HCT116 (cell line): ENCODE measurements at regions not wholly inside any gene's neighbourhood (a gene's known extent, or its start where the extent isn't known, plus 50 kb on each side); places are given as distances from the start of the nearest gene placed in this dataset.

ENCODE experiments used
- ATAC-seq: fragments of 200-7000 bp; cut with Tn5 transposase; 2 replicates; pipeline ENCODE4 v1.9.1; 2020; ENCODE audit warnings: mild to moderate bottlenecking, moderate library complexity
- BruUV-seq: library from RNA; stranded (reverse); fragments of 400-500 nt; replicated peaks from 2 replicates; lab custom pipeline; 2021; lab: Mats Ljungman, UMichigan
- CTCF ChIA-PET: fragments of 300-600 bp; sonication (Branson Sonifier 250); formaldehyde crosslinking; loops from one replicate; lab custom pipeline; 2021; ENCODE audit warnings: antibody characterized with exemption; lab: Charles Lee
- POLR2A ChIA-PET: fragments of 300-600, 350-600 bp; sonication (Branson Sonifier 250); formaldehyde crosslinking; loops from one replicate; lab custom pipeline; 2021; ENCODE audit warnings: antibody characterized with exemption; lab: Charles Lee
- RAD21 ChIA-PET, 2 experiments: fragments of 300-600 bp; sonication (Branson Sonifier 250); formaldehyde crosslinking; loops; one replicate each; lab custom pipeline; 2023; ENCODE audit warnings: low total read pairs in 2 of 2; ENCODE audit not compliant: uncharacterized antibody in 2 of 2, unreplicated experiment in 2 of 2, low non-redundant PET in 1 of 2; lab: Charles Lee
- DNase-seq: peaks from one replicate; pipeline ENCODE4 v3.0.0-alpha.2; 2010; ENCODE audit warnings: low read depth, low spot score
- H2AFZ ChIP-seq: fragments of 200-600 bp; shearing (Covaris generic), sonication (generic); 2 replicates; pipeline ENCODE4 v1.6.1; 2017; ENCODE audit warnings: low read depth, mixed run types, mixed read lengths, antibody characterized with exemption, low read length; ENCODE audit not compliant: poor library complexity, severe bottlenecking
- H3K27ac ChIP-seq: 2 replicates; pipeline ENCODE4 v1.5.1; 2012; ENCODE audit warnings: low read depth, low read length
- H3K27me3 ChIP-seq: fragments of 200-600 bp; sonication (generic); 2 replicates; pipeline ENCODE4 v1.6.1; 2016; ENCODE audit warnings: mixed run types, low read length, mixed read lengths; ENCODE audit not compliant: insufficient read depth
- H3K36me3 ChIP-seq, 2 experiments: fragments of 200-500 bp in 1 of 2; fragments of 200-600 bp in 1 of 2; sonication (Bioruptor generic) in 1 of 2; sonication (generic) in 1 of 2; 2 replicates each; pipeline versions ENCODE4 v1.5.1 to v1.6.1; 2014 to 2016; ENCODE audit warnings: low read length in 2 of 2, inconsistent platforms in 1 of 2, mixed read lengths in 1 of 2, mixed run types in 1 of 2; ENCODE audit not compliant: insufficient read depth in 2 of 2, control insufficient read depth in 1 of 2
- H3K4me1 ChIP-seq, 2 experiments: fragments of 200-600 bp in 1 of 2; sonication (generic) in 1 of 2; 2 replicates each; pipeline versions ENCODE4 v1.5.1 to v1.6.1; 2012 to 2017; ENCODE audit warnings: low read length in 2 of 2, inconsistent platforms in 1 of 2, mild to moderate bottlenecking in 1 of 2, mixed read lengths in 1 of 2, mixed run types in 1 of 2, moderate library complexity in 1 of 2; ENCODE audit not compliant: insufficient read depth in 2 of 2, control insufficient read depth in 1 of 2
- H3K4me2 ChIP-seq: fragments of 200-600 bp; sonication (generic); 2 replicates; pipeline ENCODE4 v1.6.1; 2017; ENCODE audit warnings: mixed run types, low read length, mixed read lengths
- H3K4me3 ChIP-seq, 2 experiments: fragments of 200-600 bp in 1 of 2; sonication (generic) in 1 of 2; replicated peaks in 1 of 2; 2 replicates each; pipeline ENCODE4 v1.5.1; 2011 to 2016; ENCODE audit warnings: low read length in 2 of 2, control low read depth in 1 of 2, low read depth in 1 of 2, mild to moderate bottlenecking in 1 of 2, mixed read lengths in 1 of 2, mixed run types in 1 of 2
- H3K79me2 ChIP-seq: fragments of 200-600 bp; sonication (generic); 2 replicates; pipeline ENCODE4 v1.6.1; 2017; ENCODE audit warnings: mild to moderate bottlenecking, mixed run types, low read length, moderate library complexity, mixed read lengths; ENCODE audit not compliant: insufficient read depth
- H3K9ac ChIP-seq: fragments of 200-600 bp; sonication (generic); 2 replicates; pipeline ENCODE4 v1.6.1; 2016; ENCODE audit warnings: low read length, mixed read lengths
- H3K9me2 ChIP-seq: fragments of 200-600 bp; sonication (generic), shearing (Covaris generic); 2 replicates; pipeline ENCODE4 v1.6.1; 2017; ENCODE audit warnings: mixed run types, mild to moderate bottlenecking, moderate library complexity; ENCODE audit not compliant: insufficient read depth
- H3K9me3 ChIP-seq, 2 experiments: fragments of 200-500 bp in 1 of 2; fragments of 200-600 bp in 1 of 2; sonication (Bioruptor generic) in 1 of 2; sonication (generic) in 1 of 2; 2 replicates each; pipeline ENCODE4 v1.6.1; 2014 to 2017; ENCODE audit warnings: low read length in 2 of 2, mixed read lengths in 2 of 2, inconsistent platforms in 1 of 2, low read depth in 1 of 2, mild to moderate bottlenecking in 1 of 2, mixed run types in 1 of 2, moderate library complexity in 1 of 2; ENCODE audit not compliant: control insufficient read depth in 1 of 2, insufficient read depth in 1 of 2
- H4K20me1 ChIP-seq: fragments of 200-600 bp; sonication (generic), shearing (Covaris generic); 2 replicates; pipeline ENCODE4 v1.6.1; 2017; ENCODE audit warnings: mixed run types, mild to moderate bottlenecking, moderate library complexity; ENCODE audit not compliant: insufficient read depth
- ATF3 ChIP-seq: IDR thresholded peaks from 2 replicates; pipeline ENCODE4 v1.6.1; 2012
- CBX3 ChIP-seq: IDR thresholded peaks from 2 replicates; pipeline ENCODE4 v1.6.1; 2012; ENCODE audit warnings: low read depth
- CEBPB ChIP-seq: IDR thresholded peaks from 2 replicates; pipeline ENCODE4 v1.6.1; 2012; ENCODE audit warnings: low read depth
- CTCF ChIP-seq, 3 experiments: fragments of 200-600 bp in 1 of 3; sonication (generic) in 1 of 3; IDR thresholded peaks in 2 of 3; conservative IDR thresholded peaks in 1 of 3; 2 replicates each; pipeline ENCODE4 v1.5.1; 2012 to 2017; ENCODE audit warnings: low read depth in 2 of 3, low read length in 2 of 3, antibody characterized with exemption in 1 of 3, borderline replicate concordance in 1 of 3, control low read depth in 1 of 3, mild to moderate bottlenecking in 1 of 3, mixed read lengths in 1 of 3, mixed run types in 1 of 3, moderate library complexity in 1 of 3; ENCODE audit not compliant: insufficient read depth in 1 of 3
- ELF1 ChIP-seq: IDR thresholded peaks from 2 replicates; pipeline ENCODE4 v1.6.1; 2012; ENCODE audit warnings: low read depth, borderline replicate concordance
- EZH2 ChIP-seq: fragments of 200-600 bp; sonication (generic); IDR thresholded peaks from 2 replicates; pipeline ENCODE4 v1.6.1; 2017; ENCODE audit warnings: antibody characterized with exemption, mixed run types
- FOSL1 ChIP-seq: IDR thresholded peaks from 2 replicates; pipeline ENCODE4 v1.6.1; 2012; ENCODE audit warnings: low read depth
- POLR2A ChIP-seq: IDR thresholded peaks from 2 replicates; pipeline ENCODE4 v1.7.0; 2011; ENCODE audit warnings: borderline replicate concordance; ENCODE audit not compliant: insufficient read depth, insufficient read length; ENCODE audit errors: extremely low read depth
- POLR2AphosphoS5 ChIP-seq: IDR thresholded peaks from 2 replicates; pipeline ENCODE4 v1.6.1; 2011; ENCODE audit warnings: mild to moderate bottlenecking, low read depth, low read length, moderate library complexity
- REST ChIP-seq: IDR thresholded peaks from 2 replicates; pipeline ENCODE4 v1.6.1; 2012; ENCODE audit warnings: low read depth
- SIN3A ChIP-seq: IDR thresholded peaks from 2 replicates; pipeline ENCODE4 v1.6.1; 2012; ENCODE audit warnings: low read depth
- TCF7L2 ChIP-seq: IDR thresholded peaks from 2 replicates; pipeline ENCODE4 v1.7.0; 2011; ENCODE audit warnings: borderline replicate concordance, inconsistent platforms; ENCODE audit not compliant: insufficient read depth, insufficient read length; ENCODE audit errors: extremely low read depth
- YY1 ChIP-seq: IDR thresholded peaks from 2 replicates; pipeline ENCODE4 v1.6.1; 2011; ENCODE audit warnings: low read length, low read depth, moderate library complexity, mild to moderate bottlenecking; ENCODE audit not compliant: insufficient replicate concordance; ENCODE audit errors: extremely low read depth
- ZFX ChIP-seq: fragments of 450-650 bp; IDR thresholded peaks from 2 replicates; pipeline ENCODE4 v1.6.1; 2017
- ZNF274 ChIP-seq: fragments of 200-500 bp; sonication (Bioruptor generic); IDR thresholded peaks from 2 replicates; pipeline ENCODE4 v1.6.1; 2014; ENCODE audit warnings: mild to moderate bottlenecking, low read depth, low read length, inconsistent platforms
- intact Hi-C: fragments of 100-400 bp; cut with micrococcal nuclease; formaldehyde crosslinking; loops from 2 replicates; pipeline ENCODE4 v1.10.0; 2022

GRCh38 chr17:13862346-13862745 is 207.0 kb upstream of the COX10 start:
- Histone ChIP-seq H3K9me2 (no peaks in the 10 kb centered on the region), H3K79me2 (no peaks in the 10 kb centered on the region), H2AFZ (no peak overlapping the region), H3K9me3 (no peaks in the 10 kb centered on the region), H4K20me1 (no peaks in the 10 kb centered on the region), H3K4me3 (no peak overlapping the region), H3K9ac (no peak overlapping the region), H3K4me2 (no peak overlapping the region), H3K27me3 (no peaks in the 10 kb centered on the region; the same call in 1 of the 2 replicates), H3K36me3 (no peaks in the 10 kb centered on the region), H3K27ac (no peak overlapping the region), H3K4me1 (no peaks in the 10 kb centered on the region)
- intact Hi-C loops: no loop called here
- TF ChIP-seq FOSL1: no peak
- TF ChIP-seq CEBPB: no peak
- TF ChIP-seq ATF3: no peak
- TF ChIP-seq ZFX: no peak
- CTCF ChIA-PET: no interaction called here
- BruUV-seq: no TSS peak
- RAD21 ChIA-PET: no interaction called here
- ATAC-seq (no peak), DNase-seq (no peak)
- POLR2A ChIA-PET: no interaction called here

GRCh38 chr17:13863436-13863835 is 205.9 kb upstream of the COX10 start:
- CTCF ChIA-PET: no interaction called here
- TF ChIP-seq REST (no peak), EZH2 (no peak), ZFX (no peak), CBX3 (no peak), FOSL1 (no peak), POLR2A (no peak), ELF1 (no peak), TCF7L2 (no peak), YY1 (no peak), SIN3A (no peak), CTCF (IDR thresholded peaks at IDR 0.05 in 2 of 3, conservative IDR thresholded peaks at IDR 0.05 in 1 of 3; ENCODE audit: borderline replicate concordance in 1 of 3, insufficient read depth in 1 of 3, low read depth in 2 of 3, low read length in 2 of 3) (no peak), ATF3 (no peak), POLR2AphosphoS5 (no peak), ZNF274 (no peak), CEBPB (no peak)

More at GRCh38 chr17:13863436-13863835, 205.9 kb upstream of the COX10 start:
- Histone ChIP-seq H2AFZ (no peak overlapping the region), H3K4me2 (no peak overlapping the region), H3K4me3 (no peak overlapping the region), H3K36me3 (no peaks in the 10 kb centered on the region), H3K79me2 (no peaks in the 10 kb centered on the region), H3K9me3 (no peaks in the 10 kb centered on the region), H4K20me1 (no peaks in the 10 kb centered on the region), H3K27me3 (no peaks in the 10 kb centered on the region; the same call in 1 of the 2 replicates), H3K4me1 (no peaks in the 10 kb centered on the region), H3K27ac (no peak overlapping the region), H3K9me2 (no peaks in the 10 kb centered on the region), H3K9ac (no peak overlapping the region)
- ChIA-PET RAD21 (no interaction called here), POLR2A (no interaction called here)
- BruUV-seq: no TSS peak
- DNase-seq (no peak), ATAC-seq (no peak)
- intact Hi-C loops: no loop called here
